ENCODE measurements at regions not wholly inside any gene's neighbourhood (a gene's known extent, or its start where the extent isn't known, plus 50 kb on each side); places are given as distances from the start of the nearest gene placed in this dataset.

DNA sequence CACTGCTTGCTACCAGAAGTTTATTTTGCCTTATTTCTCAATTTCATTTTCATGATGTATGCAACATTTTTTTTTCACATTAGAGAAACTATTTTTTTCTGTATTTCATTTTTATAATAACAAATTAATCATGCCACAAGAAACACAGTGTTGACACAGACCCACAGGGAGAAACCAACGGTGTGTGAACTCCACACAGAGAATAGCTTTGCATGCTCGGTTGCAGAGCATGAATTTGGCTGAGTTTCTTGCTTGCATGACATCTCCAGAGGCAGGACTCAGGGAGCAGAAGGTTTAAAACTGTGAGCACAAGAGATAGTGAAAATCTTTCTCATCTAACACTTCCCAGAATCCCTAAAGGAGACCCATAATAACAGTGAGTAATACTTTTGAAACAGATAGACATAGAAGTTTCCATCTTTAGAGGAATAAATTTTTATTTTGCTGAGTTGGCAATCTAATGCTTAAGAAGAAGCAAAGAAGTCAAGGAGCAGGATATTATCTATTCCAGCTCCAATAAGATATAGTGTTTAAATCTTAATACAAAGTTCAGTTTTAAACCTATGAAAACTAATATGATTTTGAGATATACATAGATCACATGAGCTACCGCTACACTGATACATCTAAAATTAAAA lies 890.9 kb downstream of the MRPL39 start:
- Histone ChIP-seq H3K27ac (ENCODE audit: low read depth in 1 of 2, low read length in 2 of 2) (no peak overlapping the region), H3K4me3 (ENCODE audit: low read depth in 1 of 3, low read length in 3 of 3) (no peak overlapping the region), H3K36me3 (ENCODE audit: control insufficient read depth in 4 of 4, insufficient read depth in 3 of 4, low read depth in 1 of 4, low read length in 3 of 4) (no peaks in the 10 kb centered on the region), H3K4me1 (ENCODE audit: control insufficient read depth in 4 of 4, insufficient read depth in 4 of 4, low read length in 3 of 4) (no peaks in the 10 kb centered on the region), H3K27me3 (ENCODE audit: control insufficient read depth in 4 of 4, insufficient read depth in 4 of 4, low read length in 3 of 4) (no peaks in the 10 kb centered on the region), H3K9me3 (ENCODE audit: control insufficient read depth in 4 of 4, low read length in 3 of 4) (no peaks in the 10 kb centered on the region), H3K9ac (ENCODE audit: low read depth in 1 of 2, low read length in 2 of 2) (no peak overlapping the region)
- WGBS = 56% methylated on average over 3 of the region's 3 CpGs
- TF ChIP-seq EGR1 (IDR thresholded peaks at IDR 0.05; ENCODE audit: low read depth in 2 of 2) = no peak
- no peak for TF ChIP-seq RXRA (IDR thresholded peaks at IDR 0.05)
- no peak for TF ChIP-seq FOXA1 (IDR thresholded peaks at IDR 0.05)
- TF ChIP-seq, protein P1, sequence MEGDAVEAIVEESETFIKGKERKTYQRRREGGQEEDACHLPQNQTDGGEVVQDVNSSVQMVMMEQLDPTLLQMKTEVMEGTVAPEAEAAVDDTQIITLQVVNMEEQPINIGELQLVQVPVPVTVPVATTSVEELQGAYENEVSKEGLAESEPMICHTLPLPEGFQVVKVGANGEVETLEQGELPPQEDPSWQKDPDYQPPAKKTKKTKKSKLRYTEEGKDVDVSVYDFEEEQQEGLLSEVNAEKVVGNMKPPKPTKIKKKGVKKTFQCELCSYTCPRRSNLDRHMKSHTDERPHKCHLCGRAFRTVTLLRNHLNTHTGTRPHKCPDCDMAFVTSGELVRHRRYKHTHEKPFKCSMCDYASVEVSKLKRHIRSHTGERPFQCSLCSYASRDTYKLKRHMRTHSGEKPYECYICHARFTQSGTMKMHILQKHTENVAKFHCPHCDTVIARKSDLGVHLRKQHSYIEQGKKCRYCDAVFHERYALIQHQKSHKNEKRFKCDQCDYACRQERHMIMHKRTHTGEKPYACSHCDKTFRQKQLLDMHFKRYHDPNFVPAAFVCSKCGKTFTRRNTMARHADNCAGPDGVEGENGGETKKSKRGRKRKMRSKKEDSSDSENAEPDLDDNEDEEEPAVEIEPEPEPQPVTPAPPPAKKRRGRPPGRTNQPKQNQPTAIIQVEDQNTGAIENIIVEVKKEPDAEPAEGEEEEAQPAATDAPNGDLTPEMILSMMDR (IDR thresholded peaks at IDR 0.05; ENCODE audit: low read depth, low read length, missing input control) = no peak
- TF ChIP-seq, protein P2, sequence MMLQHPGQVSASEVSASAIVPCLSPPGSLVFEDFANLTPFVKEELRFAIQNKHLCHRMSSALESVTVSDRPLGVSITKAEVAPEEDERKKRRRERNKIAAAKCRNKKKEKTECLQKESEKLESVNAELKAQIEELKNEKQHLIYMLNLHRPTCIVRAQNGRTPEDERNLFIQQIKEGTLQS (IDR thresholded peaks at IDR 0.05) = no peak
- TF ChIP-seq GABPA (IDR thresholded peaks at IDR 0.05 in 1 of 2, conservative IDR thresholded peaks at IDR 0.05 in 1 of 2) = no peak
- TF ChIP-seq MAX (IDR thresholded peaks at IDR 0.05) = no peak
- TF ChIP-seq YY1 (IDR thresholded peaks at IDR 0.05) = no peak
- TF ChIP-seq HNF4A (conservative IDR thresholded peaks at IDR 0.05) = no peak
- no peak for TF ChIP-seq JUND (IDR thresholded peaks at IDR 0.05)
- TF ChIP-seq RAD21 (IDR thresholded peaks at IDR 0.05) = no peak
- no peak for DNase-seq (ENCODE audit: low spot score)

- no peak overlapping the region for H3K4me3 ChIP-seq (ENCODE audit: low read depth in 1 of 3, low read length in 3 of 3)
- H3K27me3 ChIP-seq (ENCODE audit: control insufficient read depth in 4 of 4, insufficient read depth in 4 of 4, low read length in 3 of 4) = no peaks in the 10 kb centered on the region
- TF ChIP-seq RAD21 (IDR thresholded peaks at IDR 0.05) (no peak), JUND (IDR thresholded peaks at IDR 0.05) (no peak), SP1 (IDR thresholded peaks at IDR 0.05) (no peak), TAF1 (conservative IDR thresholded peaks at IDR 0.05) (no peak), RXRA (IDR thresholded peaks at IDR 0.05) (no peak), HNF4G (IDR thresholded peaks at IDR 0.05) (no peak), FOXA2 (IDR thresholded peaks at IDR 0.05) (no peak), NR2F2 (IDR thresholded peaks at IDR 0.05) (no peak), FOXA1 (IDR thresholded peaks at IDR 0.05) (no peak), EGR1 (IDR thresholded peaks at IDR 0.05; ENCODE audit: low read depth in 2 of 2) (no peak), HNF4A (conservative IDR thresholded peaks at IDR 0.05) (no peak)
- TF ChIP-seq, protein P3, sequence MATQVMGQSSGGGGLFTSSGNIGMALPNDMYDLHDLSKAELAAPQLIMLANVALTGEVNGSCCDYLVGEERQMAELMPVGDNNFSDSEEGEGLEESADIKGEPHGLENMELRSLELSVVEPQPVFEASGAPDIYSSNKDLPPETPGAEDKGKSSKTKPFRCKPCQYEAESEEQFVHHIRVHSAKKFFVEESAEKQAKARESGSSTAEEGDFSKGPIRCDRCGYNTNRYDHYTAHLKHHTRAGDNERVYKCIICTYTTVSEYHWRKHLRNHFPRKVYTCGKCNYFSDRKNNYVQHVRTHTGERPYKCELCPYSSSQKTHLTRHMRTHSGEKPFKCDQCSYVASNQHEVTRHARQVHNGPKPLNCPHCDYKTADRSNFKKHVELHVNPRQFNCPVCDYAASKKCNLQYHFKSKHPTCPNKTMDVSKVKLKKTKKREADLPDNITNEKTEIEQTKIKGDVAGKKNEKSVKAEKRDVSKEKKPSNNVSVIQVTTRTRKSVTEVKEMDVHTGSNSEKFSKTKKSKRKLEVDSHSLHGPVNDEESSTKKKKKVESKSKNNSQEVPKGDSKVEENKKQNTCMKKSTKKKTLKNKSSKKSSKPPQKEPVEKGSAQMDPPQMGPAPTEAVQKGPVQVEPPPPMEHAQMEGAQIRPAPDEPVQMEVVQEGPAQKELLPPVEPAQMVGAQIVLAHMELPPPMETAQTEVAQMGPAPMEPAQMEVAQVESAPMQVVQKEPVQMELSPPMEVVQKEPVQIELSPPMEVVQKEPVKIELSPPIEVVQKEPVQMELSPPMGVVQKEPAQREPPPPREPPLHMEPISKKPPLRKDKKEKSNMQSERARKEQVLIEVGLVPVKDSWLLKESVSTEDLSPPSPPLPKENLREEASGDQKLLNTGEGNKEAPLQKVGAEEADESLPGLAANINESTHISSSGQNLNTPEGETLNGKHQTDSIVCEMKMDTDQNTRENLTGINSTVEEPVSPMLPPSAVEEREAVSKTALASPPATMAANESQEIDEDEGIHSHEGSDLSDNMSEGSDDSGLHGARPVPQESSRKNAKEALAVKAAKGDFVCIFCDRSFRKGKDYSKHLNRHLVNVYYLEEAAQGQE (IDR thresholded peaks at IDR 0.05) = no peak
- TF ChIP-seq, protein P2 (IDR thresholded peaks at IDR 0.05) = no peak
- TF ChIP-seq, protein P4, sequence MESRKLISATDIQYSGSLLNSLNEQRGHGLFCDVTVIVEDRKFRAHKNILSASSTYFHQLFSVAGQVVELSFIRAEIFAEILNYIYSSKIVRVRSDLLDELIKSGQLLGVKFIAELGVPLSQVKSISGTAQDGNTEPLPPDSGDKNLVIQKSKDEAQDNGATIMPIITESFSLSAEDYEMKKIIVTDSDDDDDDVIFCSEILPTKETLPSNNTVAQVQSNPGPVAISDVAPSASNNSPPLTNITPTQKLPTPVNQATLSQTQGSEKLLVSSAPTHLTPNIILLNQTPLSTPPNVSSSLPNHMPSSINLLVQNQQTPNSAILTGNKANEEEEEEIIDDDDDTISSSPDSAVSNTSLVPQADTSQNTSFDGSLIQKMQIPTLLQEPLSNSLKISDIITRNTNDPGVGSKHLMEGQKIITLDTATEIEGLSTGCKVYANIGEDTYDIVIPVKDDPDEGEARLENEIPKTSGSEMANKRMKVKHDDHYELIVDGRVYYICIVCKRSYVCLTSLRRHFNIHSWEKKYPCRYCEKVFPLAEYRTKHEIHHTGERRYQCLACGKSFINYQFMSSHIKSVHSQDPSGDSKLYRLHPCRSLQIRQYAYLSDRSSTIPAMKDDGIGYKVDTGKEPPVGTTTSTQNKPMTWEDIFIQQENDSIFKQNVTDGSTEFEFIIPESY (IDR thresholded peaks at IDR 0.05) = no peak
- H3K4me1 ChIP-seq (ENCODE audit: control insufficient read depth in 4 of 4, insufficient read depth in 4 of 4, low read length in 3 of 4) = no peaks in the 10 kb centered on the region
- H3K36me3 ChIP-seq (ENCODE audit: control insufficient read depth in 4 of 4, insufficient read depth in 3 of 4, low read depth in 1 of 4, low read length in 3 of 4) = no peaks in the 10 kb centered on the region
- H3K9ac ChIP-seq (ENCODE audit: low read depth in 1 of 2, low read length in 2 of 2) = no peak overlapping the region
- H3K27ac ChIP-seq (ENCODE audit: low read depth in 1 of 2, low read length in 2 of 2) = no peak overlapping the region
- H3K9me3 ChIP-seq (ENCODE audit: control insufficient read depth in 4 of 4, low read length in 3 of 4) = peaks cover 0 to under 1% (median 0%) of the 10 kb centered on the region in 4 donors
- no peak for DNase-seq (ENCODE audit: low spot score)
- WGBS = 69% methylated on average over 2 of the region's 2 CpGs
These were observed 892.6 kb downstream of the MRPL39 start for GRCh38 chr21:24714646-24715200.
